ENCODE measurements at regions not wholly inside any gene's neighbourhood (a gene's known extent, or its start where the extent isn't known, plus 50 kb on each side); places are given as distances from the start of the nearest gene placed in this dataset.

DNA sequence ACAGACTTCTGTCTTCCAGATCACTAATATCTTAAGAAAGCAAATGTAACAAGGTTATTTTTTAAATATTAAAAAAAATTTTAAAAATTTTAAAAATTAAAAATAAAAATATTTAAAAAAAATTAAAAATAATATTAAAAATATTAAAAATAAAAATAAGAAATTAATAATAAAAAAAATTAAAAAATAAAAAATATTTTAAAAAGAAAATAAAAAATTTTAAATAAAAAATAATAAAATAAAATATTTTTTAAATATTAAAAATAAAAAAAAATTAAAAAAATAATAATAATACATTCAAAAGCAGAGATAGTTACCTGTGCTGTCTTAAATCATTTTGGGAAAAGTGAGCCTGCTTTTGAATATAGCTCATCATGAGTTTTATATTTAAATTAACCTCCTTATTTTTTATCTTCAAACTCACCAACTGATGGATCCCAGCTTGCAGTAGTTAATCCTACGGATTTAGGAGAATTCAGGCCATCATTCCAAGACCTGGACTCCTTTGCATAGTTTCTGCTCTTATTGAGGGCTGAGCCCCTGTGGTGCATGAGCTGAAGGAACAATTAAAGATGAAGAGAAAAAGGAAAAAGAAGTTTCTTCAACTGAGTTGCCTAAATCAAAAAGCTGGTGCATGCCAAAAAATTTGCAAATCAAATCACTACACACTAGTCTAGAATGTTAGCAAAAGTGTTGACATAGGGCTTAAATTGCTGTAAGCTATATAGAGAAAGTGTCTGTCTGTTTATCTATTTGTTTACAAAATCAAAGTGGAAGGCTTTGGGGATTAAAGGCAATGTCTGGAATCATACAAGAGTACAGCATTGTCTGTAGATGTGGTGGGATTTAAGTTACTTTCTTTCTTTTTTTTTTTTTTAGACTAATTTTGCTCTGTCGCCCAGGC is 50.5 kb upstream of the ZNF438 start:
- no peak for DNase-seq

DNA sequence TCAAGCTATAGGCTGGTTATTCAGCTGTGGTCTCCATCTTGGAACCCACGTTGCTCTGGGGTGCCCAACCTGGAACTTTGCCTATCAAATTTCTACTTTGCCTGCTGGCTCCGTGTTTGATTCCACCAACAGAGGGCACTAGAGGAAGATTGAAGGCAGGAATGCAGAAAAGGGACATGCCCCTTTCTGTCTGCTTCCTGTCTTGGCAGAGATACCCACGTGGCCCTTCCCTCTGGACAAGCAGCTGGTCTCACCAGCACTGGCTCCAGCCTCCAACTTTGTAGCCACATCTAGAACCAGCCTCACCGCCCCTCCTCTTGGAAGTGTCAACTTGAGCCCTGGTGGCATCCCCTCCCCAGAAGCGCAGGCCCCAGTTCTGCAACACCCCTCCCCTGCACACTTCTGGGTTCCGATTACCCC is 52.1 kb upstream of the ZNF438 start:
- peak; percentile 62 for DNase-seq

DNA sequence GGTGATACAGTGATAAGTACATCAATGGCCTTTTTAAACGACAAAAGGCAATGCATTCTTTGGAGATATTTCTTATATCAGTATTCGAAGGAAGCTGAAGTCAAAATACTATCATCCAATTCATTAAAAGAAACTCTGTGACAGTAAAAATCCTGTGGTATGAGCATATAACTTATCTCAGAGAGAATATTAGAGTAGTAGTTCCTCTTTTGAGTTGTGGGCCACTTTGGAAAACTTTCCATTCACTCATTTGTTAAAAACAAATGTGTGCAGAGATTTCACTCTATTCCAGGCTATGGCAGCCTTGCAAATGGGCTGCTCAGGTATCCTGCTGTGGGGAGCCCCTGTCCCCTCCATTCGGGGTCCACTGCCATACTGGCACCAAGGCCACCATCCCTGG is 55.3 kb upstream of the ZNF438 start:
- DNase-seq = no peak

DNA sequence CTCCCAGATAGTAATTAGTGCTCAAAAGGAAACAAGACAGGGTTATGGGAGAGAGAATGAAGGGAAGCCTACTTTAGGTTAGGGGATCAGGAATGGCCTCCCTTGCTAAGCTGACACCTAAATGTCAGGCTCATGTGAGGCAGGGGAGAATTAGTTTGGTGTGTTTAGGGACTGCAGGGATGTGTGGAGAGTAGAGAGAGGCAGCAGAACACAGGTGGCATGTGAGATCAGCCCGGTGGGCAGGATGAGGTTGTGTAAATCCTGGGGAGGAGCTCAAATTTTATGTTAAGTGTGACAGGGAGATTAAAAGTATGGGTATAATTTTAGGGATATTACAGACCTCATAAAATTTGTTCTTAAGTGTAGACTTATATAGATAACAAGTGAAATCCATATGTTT is 56.2 kb upstream of the ZNF438 start:
- DNase-seq = no peak

DNA sequence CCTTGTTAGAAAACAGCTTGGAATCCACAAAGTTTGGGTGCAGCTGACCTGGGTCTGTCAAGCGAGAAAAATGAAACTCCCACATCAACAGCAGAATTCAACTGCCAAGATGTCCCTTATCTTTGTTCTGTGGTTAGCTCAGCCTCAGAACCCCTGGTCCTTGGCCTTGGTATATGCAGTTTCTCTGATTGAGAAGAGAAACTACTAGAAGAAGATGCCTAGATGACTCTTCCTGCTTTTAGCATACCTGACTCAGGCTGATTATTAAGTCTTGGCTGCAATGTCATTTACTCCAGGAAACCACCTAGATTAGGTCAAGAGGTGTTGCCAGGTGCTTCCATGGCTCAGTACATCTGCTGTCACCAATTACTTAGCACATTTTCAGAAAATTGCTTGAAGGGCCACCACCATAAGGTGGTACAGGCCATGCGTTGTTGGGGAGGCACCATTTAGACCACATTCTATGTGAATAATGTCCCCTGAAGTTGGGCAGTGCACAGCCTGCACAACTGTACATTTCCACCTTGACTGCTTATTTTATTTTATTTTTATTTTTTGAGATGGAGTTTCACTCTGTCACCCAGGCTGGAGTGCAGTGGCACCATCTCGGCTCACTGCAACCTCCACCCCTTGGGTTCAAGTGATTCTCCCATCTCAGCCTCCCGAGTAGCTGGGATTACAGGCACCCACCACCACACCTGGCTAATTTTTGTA is 59.4 kb upstream of the ZNF438 start:
- DNase-seq = no peak

DNA sequence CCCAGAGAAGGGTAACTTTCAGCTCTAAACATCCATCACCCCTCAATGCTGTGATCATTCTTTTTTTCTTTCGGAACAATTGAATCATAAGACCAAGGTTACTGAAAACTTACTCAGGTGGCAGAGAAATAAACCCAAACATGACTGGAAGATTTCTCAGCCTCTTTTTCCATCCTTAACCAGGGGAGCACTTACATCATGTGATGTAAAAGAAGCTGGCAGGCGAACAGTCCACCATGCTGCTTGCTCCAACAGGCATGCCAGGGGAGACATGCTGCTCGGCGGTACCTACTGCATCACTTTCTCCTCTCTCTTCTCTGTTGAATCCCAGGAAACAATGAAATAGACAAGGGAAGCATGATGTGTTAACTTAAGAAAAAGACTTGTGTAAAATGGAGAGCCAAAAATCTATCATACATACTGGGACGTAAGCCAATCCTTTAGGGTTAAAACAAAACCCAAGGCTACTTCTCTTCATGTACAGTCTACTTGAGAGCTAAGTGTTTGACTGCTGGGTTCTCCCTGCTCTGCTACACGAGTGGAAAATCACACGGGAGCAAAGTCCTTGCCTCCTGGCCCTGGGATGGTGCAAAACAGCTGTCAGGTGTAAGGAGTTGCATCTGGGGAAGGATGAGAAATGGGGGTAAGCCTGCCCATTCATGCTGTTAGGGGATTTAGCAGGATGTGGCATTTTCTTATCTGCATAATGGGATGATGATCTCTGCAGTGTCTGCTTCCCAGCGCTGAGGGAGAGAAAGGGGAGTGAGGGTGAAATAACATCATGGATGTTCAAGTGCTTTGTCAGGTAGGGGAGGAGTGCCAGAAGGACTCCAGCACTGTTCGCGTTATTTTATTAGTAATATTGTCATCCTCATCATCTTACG is 64.3 kb upstream of the ZNF438 start:
- no peak for DNase-seq

DNA sequence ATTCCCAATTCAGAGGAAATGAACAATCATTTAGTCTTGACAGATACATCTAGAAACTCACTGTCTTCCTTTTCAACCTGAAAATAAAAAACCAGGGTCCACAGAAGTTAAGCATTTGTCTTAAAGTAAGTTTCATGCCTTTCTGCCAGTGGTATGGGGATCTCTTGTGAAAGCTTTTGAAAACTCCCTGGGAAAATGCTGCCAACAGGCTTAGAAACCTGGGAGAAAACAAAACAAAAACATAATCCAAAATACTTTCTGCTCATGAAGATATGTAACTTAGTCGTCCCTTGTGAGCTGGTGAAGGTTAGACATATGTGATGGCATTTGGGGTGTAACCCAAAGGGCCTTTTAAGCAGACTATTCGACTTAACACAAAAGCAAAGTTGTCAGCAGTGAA is 66.4 kb upstream of the ZNF438 start:
- DNase-seq = no peak

DNA sequence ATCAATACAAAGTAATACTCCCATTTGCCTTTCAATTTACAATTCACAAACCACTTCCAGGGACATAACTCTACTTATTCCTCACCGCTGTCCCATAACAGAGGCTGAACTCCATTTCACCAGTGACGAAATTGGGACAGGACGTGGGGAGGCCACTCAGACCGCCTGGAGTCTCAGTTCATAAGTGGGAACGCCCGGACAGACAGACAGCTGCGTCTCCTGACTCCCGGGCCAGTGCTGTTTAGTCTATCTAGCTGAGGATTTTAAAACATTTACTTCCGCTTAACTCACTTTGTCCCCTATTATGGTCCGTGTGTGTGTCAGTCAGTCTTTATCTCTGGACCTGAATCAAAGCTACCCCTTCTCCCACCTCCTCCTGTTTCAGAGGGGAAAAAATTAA is 67.4 kb upstream of the ZNF438 start:
- no peak for DNase-seq

DNA sequence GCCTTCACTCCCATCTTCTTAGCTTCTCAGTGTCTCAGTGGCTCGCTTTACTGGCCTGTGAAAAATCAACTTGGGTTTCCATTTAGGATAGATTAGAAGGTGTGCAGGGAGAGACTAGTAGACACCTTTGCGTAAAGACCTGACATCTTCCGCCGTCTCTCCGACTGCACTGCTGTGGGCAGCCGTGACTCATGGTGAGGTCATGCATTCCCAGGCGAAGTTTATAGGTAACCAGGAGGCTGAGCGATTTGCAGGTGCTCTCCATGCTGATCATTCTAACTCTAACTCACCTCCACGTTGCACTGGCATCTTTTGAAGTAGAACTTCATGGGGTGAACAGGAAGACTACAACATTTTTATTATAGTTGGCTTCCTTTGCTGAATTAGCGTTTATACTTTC is 68.0 kb upstream of the ZNF438 start:
- DNase-seq = peak; percentile 55

DNA sequence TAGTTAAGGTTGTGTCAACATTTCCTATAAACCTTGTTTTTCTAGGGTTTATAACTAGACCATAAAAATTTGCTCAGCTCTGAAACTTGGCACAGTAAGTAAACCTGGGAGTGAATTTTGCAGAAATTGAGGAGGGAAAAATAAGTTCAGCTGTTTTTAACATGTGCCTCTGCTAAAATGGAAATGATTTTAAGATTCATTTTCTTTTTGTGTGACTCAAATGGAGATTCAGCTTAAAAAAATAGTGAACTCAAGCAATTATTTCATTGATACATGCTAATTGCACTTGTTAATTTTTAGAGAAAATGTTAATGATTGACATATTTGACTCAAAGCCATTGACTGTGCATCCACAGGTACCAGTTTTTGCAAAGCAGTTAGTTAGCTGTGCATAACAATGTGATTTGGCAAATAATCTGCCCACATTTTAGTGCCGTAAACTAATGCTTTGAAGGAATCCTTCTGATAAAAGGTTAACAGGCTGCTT is 68.5 kb upstream of the ZNF438 start:
- DNase-seq = no peak

DNA sequence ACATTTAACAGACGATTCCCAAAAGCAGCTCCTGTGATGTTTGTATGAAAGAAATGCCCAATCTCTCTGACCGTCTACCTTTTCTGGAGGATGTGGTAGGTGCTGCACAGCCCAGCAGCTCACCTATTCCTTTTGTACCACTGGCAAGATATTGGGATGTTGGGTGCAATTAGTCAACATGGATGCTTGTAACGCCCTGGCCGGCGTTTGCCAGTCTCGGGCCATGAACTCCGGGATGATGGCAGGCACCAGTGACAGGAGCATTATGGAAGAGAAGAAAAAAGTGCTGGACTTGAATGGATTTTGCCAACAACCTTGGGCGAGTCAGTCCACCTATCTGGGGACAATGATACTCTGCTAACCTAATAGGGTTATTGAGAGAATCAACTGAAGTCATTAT is 69.0 kb upstream of the ZNF438 start:
- DNase-seq = no peak

DNA sequence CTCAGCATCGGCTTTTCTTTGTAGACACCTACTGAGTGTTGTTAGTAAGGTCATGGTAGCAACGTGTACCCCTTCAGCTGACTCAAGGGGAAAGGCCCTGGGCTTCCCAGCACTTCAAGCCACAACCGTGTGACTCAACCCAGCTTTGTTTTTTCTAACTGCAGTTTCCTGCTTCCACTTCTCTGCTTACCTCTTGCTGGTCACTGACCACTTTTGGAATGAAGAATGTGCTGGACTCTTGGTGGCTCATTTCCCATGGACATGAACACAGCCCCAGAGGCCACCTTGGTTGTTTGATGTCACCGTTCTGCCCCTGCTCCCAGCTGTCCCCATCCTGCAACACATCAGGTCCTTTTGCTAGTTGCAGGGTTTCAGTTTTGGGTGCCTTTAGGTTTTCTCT is 69.5 kb upstream of the ZNF438 start:
- DNase-seq = peak; percentile 64

DNA sequence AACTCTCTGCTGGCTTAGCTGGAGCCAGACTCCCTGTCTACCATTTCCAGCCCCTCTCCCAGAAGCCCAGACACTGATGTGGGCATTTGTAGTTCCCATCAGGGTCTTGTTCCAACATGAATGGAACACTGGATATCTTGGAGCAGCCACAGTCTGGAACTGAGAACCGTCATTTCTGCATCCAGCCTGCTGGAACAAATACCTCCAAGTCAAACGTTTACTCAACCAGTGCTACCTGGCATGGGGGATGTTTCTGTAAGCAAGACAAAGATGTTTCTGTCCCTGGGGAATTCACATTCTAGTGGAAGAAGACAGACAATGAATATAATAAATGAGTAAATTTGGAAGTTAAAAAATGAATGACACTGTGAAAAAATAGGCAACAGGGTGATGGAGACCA is 70.8 kb upstream of the ZNF438 start:
- no peak for DNase-seq

DNA sequence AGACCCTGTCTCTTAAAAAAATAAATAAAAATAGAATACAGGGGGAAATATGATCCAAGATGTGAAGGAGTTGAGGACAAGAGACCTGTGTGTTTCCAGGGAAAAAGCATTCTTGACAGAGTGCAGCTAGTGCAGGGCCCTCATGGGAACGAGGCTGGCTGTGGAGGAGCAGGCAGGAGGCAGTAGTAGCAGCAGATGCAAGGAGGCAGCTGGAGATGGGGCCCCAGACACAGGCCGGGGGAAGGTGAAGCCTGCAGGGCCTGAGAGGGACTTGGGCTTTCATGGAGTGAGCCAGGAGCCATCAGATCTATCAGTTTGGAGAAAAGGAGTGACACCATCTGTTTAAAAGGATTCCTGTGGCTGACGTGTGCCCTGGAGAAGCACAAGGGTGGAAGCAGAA is 71.4 kb upstream of the ZNF438 start:
- no peak for DNase-seq

DNA sequence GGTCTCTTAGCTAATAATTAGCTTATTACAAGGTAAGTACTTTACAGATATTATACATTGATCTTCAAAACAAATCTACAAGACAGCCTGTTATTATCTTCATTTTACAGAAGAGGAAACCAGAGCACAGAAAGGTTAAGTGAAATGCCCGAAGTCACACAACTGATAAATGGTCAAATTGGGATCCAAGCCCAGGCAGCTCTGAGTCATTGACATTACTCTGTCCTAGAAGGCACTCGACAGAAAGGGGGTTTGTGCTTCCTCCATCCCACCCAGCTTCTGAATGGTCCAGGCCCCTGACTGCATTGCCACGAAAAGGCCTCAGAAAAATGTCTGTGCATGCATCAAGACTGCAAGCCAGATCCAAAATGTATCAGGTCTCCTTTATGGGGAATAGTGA is 81.3 kb upstream of the ZNF438 start:
- DNase-seq = no peak

DNA sequence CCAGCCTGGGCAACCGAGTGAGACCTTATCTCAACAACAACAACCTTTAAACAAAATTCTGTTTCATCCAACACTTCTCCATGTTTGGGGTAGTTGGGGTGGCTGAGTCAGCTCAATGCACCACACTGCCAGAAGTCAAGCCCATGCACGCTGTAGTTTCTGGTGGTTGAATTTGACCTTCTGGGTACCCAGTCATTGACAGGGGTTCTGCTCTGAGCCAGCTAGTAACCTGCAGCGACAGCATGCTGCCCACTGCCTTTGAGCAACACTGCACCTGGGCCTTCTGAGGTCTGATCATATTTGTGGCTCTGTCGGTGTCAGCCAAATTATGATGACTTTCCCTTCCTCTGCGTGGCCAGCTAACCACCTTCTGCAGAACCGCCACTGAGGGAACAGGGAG is 84.6 kb upstream of the ZNF438 start:
- no peak for DNase-seq

DNA sequence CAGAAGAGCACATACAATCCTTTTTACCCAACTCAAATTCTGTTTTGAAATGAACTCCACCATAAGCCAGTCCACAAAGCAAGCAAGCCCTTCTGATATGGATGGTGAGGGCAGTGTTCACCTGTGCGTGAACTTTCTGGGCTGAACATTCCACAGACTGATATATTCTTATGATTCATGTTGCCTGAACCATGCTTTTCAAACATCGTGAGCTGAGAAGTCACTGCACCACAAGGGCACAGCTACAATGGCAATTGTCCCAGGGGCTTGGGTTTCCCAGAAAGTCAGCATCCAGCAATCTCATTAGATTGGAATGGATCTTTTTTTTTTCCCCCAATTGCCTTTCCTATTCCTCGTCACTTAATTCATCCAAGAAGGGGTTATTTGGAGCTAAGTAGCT is 86.9 kb upstream of the ZNF438 start:
- no peak for DNase-seq

DNA sequence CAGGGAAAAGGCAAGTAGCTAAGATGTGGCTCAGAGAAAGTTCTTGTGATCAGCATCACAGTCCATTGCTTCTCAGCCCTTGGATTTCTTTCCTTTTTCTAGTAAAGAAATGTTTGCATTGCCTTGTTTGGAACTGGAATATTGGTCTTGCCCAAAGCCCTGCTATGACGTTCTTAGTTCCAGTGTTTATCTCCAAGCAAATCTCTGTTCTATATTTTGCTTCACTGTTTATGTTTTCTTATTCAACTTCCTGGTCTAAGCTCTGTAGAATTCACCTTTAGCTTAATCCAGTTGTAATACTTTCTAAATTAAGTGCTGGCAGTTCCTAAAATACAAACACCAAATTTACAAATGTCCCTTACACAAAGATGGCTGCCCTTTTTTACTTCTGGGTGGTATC is 88.7 kb upstream of the ZNF438 start:
- DNase-seq = no peak

DNA sequence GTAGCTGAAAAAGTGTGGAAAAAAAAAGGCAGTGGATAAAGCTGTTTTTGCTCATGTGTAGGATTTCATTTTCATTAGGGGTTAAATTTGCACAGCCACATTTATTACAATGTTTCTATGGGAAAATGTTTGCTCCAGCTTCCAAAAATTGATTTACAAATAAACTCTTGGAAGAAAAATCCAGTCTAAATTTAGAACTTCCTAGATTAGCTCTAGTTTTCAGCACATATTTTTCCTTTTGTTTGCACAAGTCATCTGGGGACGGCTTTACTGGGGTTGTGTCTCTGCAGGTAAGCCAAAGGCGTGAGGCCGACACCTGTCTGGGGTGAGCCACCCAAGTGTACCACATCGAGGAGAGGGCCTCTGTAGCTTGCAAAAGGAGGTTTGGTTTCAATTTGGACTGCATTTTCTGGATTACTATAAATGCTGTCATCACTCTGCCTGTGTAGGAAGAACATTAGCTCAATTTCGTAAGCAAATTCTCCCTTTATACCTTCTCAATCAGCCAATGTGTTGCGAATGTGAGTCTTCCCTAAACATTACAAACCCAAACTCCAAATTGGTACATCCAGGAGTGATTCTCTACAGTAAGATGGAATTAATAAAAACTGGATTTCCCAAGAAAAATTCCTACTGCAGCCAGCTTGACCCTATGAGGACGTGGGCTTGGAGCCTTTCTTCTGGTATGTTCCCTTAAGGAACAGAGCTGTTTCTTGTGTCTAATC is 89.5 kb upstream of the ZNF438 start:
- DNase-seq = no peak

DNA sequence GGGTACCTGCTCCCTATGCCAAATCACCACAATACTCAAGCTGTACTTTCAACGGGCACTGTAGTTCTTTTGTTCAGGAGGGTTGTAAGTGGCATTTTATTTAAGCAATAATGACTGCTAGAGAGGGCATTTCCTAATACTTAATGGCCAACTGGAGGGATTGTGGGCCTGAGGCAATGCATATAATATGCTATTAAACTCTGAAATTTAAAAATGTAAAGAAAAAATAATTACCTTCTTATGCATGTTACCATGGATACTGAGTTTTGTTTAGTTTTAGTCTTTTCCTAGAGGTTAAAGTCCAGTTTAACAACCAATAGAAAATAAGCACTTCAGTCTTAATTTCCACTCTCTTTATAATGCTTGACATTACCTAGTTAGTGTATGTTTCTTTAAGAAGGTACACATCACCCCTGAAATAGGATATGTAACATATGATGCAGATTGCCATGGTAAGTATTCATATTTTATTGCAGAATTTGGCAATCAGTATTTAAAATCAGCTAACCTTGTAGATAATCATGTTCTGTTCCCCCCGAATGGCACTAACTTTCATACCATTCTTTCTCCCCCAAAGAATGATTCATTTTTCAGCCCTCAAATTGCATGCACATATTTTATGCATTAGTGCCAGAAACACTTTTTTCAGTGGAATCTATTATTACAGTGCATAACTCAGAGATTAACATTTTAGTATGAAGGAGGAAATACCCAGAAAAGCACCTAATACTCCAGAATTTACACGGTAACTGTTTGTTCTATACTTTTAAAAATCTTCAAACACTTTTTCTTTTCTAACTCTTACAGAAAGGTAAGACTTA is 90.3 kb upstream of the ZNF438 start:
- DNase-seq = no peak

DNA sequence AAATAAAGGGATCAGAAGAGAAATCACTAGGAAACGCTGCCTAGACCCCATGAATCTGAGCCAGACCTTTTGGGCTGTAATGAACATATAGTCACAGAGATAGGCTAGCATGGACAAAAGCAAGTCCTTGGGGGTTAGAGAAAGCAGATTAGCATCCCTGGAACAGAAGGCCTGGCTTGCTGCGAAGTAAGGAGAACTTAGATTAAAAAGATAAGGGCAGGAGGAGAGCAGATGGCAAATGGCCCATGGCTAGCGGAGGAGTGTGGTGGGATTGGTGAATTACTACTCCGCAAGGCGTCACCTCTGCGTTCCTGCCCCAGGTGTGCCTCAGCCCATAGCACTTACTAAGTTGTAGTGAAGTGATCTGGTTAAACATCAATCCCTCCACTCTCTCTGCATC is 92.3 kb upstream of the ZNF438 start:
- no peak for DNase-seq

DNA sequence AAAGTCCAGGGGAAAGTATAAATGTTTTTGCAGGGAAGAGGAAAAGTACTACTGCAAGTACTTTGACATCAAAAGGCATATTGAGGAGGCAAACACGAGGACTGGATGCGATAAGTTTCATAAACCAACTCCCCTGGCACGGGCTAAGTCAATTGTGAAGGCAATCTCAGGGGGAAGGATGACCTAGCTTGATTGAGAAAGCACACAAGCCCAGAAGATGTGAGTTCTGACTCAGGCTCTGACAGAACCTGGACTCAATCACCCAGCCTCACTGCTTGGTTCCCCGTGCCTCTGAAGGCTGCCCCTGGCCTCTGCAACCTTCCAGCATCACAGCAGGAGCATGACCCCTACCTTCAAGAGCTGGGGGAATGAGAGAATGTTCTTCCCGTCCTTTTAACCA is 93.2 kb upstream of the ZNF438 start:
- DNase-seq = no peak
